ENCODE measurements at regions not wholly inside any gene's neighbourhood (a gene's known extent, or its start where the extent isn't known, plus 50 kb on each side); places are given as distances from the start of the nearest gene placed in this dataset.

DNA sequence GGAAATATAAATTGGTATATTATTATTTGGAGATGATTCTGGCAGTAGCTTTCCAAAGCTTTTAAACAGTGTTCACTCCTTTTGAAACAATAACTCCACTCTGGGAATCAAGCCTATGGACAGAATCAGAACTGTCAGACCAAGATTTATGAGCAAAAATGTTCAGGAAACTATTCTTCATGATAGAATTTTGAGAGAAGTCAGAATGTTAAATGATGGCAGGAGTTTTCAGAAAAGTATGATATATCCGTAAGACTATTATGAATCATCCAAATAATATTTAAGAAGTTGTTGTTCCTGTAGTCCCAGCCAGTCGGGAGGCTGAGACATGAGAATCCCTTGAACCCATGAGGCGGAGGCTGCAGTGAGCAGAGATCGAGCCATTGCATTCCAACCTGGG lies 50.5 kb upstream of the ADGRG2 start:
- Histone ChIP-seq H3K27me3 (ENCODE audit: control insufficient read depth in 2 of 2, insufficient read depth in 1 of 2, low read length in 1 of 2) (no peaks in the 10 kb centered on the region), H3K27ac (ENCODE audit: low read depth in 1 of 2, low read length in 1 of 2) (no peak overlapping the region), H3K4me1 (ENCODE audit: control insufficient read depth in 2 of 2, insufficient read depth in 2 of 2, low read length in 2 of 2) (no peaks in the 10 kb centered on the region), H3K9me3 (ENCODE audit: control insufficient read depth in 2 of 2, insufficient read depth in 1 of 2, low read length in 1 of 2) (no peaks in the 10 kb centered on the region), H3K4me3 (ENCODE audit: low read length in 2 of 2) (no peak overlapping the region), H3K36me3 (ENCODE audit: control insufficient read depth in 2 of 2, insufficient read depth in 2 of 2, low read length in 1 of 2) (no peaks in the 10 kb centered on the region)
- 88% methylated on average over 4 of the region's 4 CpGs for WGBS
- no peak for DNase-seq (ENCODE audit: low read depth in 6 of 9, low spot score in 9 of 9)

DNA sequence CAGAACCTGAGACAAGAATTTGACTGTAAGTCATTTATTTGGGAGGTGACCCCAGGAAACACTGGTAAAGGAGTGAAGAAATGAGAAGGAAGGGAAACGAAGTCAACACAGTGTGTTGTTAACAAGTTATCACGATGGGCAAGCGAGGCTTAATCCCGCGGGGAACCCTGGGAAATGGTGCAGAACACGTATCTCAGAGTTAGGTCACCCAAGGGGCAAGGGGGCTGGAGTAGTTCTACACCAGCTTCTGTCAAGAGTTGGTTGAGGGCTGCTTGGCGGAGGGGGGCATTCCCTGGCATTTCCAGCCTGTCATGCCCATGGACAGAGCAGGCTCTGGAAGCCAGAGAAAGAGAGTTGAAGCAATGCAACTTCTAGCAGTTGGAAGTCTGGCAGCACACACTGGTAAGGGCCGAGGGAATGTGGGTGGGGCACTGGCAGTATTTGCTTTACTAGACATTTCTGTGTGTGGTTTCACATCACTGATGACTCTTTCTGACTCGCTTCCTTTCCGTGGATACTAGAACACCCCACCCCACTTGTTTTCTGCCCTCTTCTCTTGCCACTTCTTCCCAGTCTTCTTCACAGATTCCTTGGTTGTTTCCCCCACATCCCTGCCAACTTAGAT lies 52.2 kb upstream of the ADGRG2 start:
- Histone ChIP-seq H3K4me1 (ENCODE audit: control insufficient read depth in 2 of 2, insufficient read depth in 2 of 2, low read length in 2 of 2) (no peaks in the 10 kb centered on the region), H3K36me3 (ENCODE audit: control insufficient read depth in 2 of 2, insufficient read depth in 2 of 2, low read length in 1 of 2) (no peaks in the 10 kb centered on the region), H3K9me3 (ENCODE audit: control insufficient read depth in 2 of 2, insufficient read depth in 1 of 2, low read length in 1 of 2) (no peaks in the 10 kb centered on the region), H3K4me3 (ENCODE audit: low read length in 2 of 2) (no peak overlapping the region), H3K27me3 (ENCODE audit: control insufficient read depth in 2 of 2, insufficient read depth in 1 of 2, low read length in 1 of 2) (no peaks in the 10 kb centered on the region), H3K27ac (ENCODE audit: low read depth in 1 of 2, low read length in 1 of 2) (no peak overlapping the region)
- WGBS = 88% methylated on average over 10 of the region's 10 CpGs
- no peak for DNase-seq (ENCODE audit: low read depth in 6 of 9, low spot score in 9 of 9)

DNA sequence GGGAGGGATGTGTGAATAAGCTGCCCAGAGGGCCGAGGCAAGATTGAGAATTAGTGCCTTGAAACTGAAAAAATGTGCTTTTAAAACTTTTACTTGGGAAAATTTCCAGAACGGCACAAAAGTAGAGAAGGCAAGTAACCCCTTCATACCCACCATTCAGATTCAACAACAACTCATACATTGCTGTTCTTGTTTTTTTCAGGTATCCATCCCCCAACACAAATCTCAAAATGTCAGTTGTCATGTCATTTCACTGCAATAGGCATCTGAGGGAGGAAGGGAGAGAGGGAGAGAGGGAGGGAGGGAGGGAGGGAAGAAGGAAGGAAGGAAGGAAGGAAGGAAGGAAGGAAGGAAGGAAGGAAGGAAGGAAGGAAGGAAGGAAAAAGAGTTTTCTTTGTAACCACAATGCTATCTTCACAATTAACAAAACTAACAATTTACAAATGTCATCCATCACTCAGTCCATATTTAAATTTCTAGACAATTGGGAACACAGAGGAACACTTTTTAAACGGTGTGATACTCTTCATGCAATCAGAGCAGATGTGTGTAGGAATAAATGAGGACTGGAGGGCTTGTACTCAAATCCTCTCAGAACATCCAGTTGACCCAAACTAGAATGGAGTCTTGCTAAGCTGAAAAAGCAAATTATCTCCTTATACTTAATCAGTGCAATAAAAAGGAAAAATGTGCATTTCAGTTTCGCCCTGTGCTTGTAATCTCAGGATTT lies 54.8 kb upstream of the ADGRG2 start:
- Histone ChIP-seq H3K27ac (ENCODE audit: low read depth in 1 of 2, low read length in 1 of 2) (no peak overlapping the region), H3K4me3 (ENCODE audit: low read length in 2 of 2) (no peak overlapping the region), H3K36me3 (ENCODE audit: control insufficient read depth in 2 of 2, insufficient read depth in 2 of 2, low read length in 1 of 2) (no peaks in the 10 kb centered on the region), H3K4me1 (ENCODE audit: control insufficient read depth in 2 of 2, insufficient read depth in 2 of 2, low read length in 2 of 2) (no peaks in the 10 kb centered on the region), H3K9me3 (ENCODE audit: control insufficient read depth in 2 of 2, insufficient read depth in 1 of 2, low read length in 1 of 2) (no peaks in the 10 kb centered on the region), H3K27me3 (ENCODE audit: control insufficient read depth in 2 of 2, insufficient read depth in 1 of 2, low read length in 1 of 2) (no peaks in the 10 kb centered on the region)
- DNase-seq (ENCODE audit: low read depth in 6 of 9, low spot score in 9 of 9) = no peak
- 61% methylated on average over 4 of the region's 4 CpGs for WGBS

GRCh38 chrX:19177721-19178120 lies 55.5 kb upstream of the ADGRG2 start:
- DNase-seq (ENCODE audit: low read depth in 6 of 9, low spot score in 9 of 9) = peak in 1 of 9 donors; percentile 23
- Histone ChIP-seq H3K36me3 (ENCODE audit: control insufficient read depth in 2 of 2, insufficient read depth in 2 of 2, low read length in 1 of 2) (no peaks in the 10 kb centered on the region), H3K4me3 (ENCODE audit: low read length in 2 of 2) (no peak overlapping the region), H3K27ac (ENCODE audit: low read depth in 1 of 2, low read length in 1 of 2) (no peak overlapping the region), H3K4me1 (ENCODE audit: control insufficient read depth in 2 of 2, insufficient read depth in 2 of 2, low read length in 2 of 2) (no peaks in the 10 kb centered on the region), H3K9me3 (ENCODE audit: control insufficient read depth in 2 of 2, insufficient read depth in 1 of 2, low read length in 1 of 2) (no peaks in the 10 kb centered on the region), H3K27me3 (ENCODE audit: control insufficient read depth in 2 of 2, insufficient read depth in 1 of 2, low read length in 1 of 2) (no peaks in the 10 kb centered on the region)
- 84% methylated on average over 6 of the region's 6 CpGs for WGBS

DNA sequence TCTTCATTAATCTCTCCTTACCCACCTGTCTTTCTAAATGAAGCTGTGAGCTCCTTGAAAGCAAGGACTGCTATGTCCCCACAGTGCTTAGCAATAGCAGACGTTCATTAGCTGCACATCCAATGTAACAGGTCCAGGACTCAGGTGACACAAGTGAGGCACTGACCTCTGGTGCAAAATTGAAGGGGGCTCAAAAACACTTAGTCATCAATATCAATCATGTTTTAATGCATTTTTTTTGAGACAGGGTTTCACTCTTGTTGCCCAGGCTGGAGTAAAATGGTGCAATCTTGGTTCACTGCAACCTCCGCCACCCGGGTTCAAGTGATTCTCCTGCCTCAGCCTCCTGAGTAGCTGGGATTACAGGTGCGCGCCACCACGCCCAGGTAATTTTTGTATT lies 56.1 kb upstream of the ADGRG2 start:
- Histone ChIP-seq H3K27ac (ENCODE audit: low read depth in 1 of 2, low read length in 1 of 2) (no peak overlapping the region), H3K4me3 (ENCODE audit: low read length in 2 of 2) (no peak overlapping the region), H3K27me3 (ENCODE audit: control insufficient read depth in 2 of 2, insufficient read depth in 1 of 2, low read length in 1 of 2) (no peaks in the 10 kb centered on the region), H3K36me3 (ENCODE audit: control insufficient read depth in 2 of 2, insufficient read depth in 2 of 2, low read length in 1 of 2) (no peaks in the 10 kb centered on the region), H3K9me3 (ENCODE audit: control insufficient read depth in 2 of 2, insufficient read depth in 1 of 2, low read length in 1 of 2) (no peaks in the 10 kb centered on the region), H3K4me1 (ENCODE audit: control insufficient read depth in 2 of 2, insufficient read depth in 2 of 2, low read length in 2 of 2) (no peaks in the 10 kb centered on the region)
- no peak for DNase-seq (ENCODE audit: low read depth in 6 of 9, low spot score in 9 of 9)
- WGBS = 92% methylated on average over 6 of the region's 6 CpGs

- Histone ChIP-seq H3K4me1 (ENCODE audit: control insufficient read depth in 2 of 2, insufficient read depth in 2 of 2, low read length in 2 of 2) (no peaks in the 10 kb centered on the region), H3K27me3 (ENCODE audit: control insufficient read depth in 2 of 2, insufficient read depth in 1 of 2, low read length in 1 of 2) (no peaks in the 10 kb centered on the region), H3K4me3 (ENCODE audit: low read length in 2 of 2) (no peak overlapping the region), H3K27ac (ENCODE audit: low read depth in 1 of 2, low read length in 1 of 2) (no peak overlapping the region), H3K36me3 (ENCODE audit: control insufficient read depth in 2 of 2, insufficient read depth in 2 of 2, low read length in 1 of 2) (no peaks in the 10 kb centered on the region), H3K9me3 (ENCODE audit: control insufficient read depth in 2 of 2, insufficient read depth in 1 of 2, low read length in 1 of 2) (no peaks in the 10 kb centered on the region)
- DNase-seq (ENCODE audit: low read depth in 6 of 9, low spot score in 9 of 9) = no peak
- WGBS = 89% methylated on average over 5 of the region's 5 CpGs
Measured at GRCh38 chrX:19179389-19179788, 57.1 kb upstream of the ADGRG2 start.

GRCh38 chrX:19181345-19181744 lies 59.1 kb upstream of the ADGRG2 start:
- no peaks in the 10 kb centered on the region for H3K36me3 ChIP-seq (ENCODE audit: control insufficient read depth in 2 of 2, insufficient read depth in 2 of 2, low read length in 1 of 2)
- WGBS = 84% methylated on average over 6 of the region's 6 CpGs
- H3K4me1 ChIP-seq (ENCODE audit: control insufficient read depth in 2 of 2, insufficient read depth in 2 of 2, low read length in 2 of 2) = no peaks in the 10 kb centered on the region
- DNase-seq (ENCODE audit: low read depth in 6 of 9, low spot score in 9 of 9) = no peak
- no peak overlapping the region for H3K4me3 ChIP-seq (ENCODE audit: low read length in 2 of 2)
- no peaks in the 10 kb centered on the region for H3K9me3 ChIP-seq (ENCODE audit: control insufficient read depth in 2 of 2, insufficient read depth in 1 of 2, low read length in 1 of 2)
- no peaks in the 10 kb centered on the region for H3K27me3 ChIP-seq (ENCODE audit: control insufficient read depth in 2 of 2, insufficient read depth in 1 of 2, low read length in 1 of 2)
- no peak overlapping the region for H3K27ac ChIP-seq (ENCODE audit: low read depth in 1 of 2, low read length in 1 of 2)

DNA sequence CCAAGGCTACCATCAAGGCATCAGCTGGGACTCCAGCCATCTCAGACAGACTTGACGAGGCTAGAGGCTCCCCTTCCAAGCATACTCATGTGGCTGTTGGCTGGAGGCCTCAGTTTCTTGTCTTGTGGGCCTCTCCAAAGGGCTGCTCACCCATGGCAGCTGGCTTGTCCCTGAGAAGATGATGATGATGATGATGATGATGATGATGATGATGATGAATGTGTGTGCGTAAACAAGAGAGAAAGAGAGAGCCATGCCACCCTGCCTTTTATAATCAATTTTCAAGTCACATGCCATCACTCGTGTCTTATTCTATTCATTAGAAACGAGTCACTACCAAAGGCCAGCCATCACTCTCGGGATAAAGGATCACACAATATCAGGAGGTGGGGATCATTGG lies 60.5 kb upstream of the ADGRG2 start:
- H3K4me1 ChIP-seq (ENCODE audit: control insufficient read depth in 2 of 2, insufficient read depth in 2 of 2, low read length in 2 of 2) = no peaks in the 10 kb centered on the region
- no peaks in the 10 kb centered on the region for H3K9me3 ChIP-seq (ENCODE audit: control insufficient read depth in 2 of 2, insufficient read depth in 1 of 2, low read length in 1 of 2)
- H3K27ac ChIP-seq (ENCODE audit: low read depth in 1 of 2, low read length in 1 of 2) = no peak overlapping the region
- H3K36me3 ChIP-seq (ENCODE audit: control insufficient read depth in 2 of 2, insufficient read depth in 2 of 2, low read length in 1 of 2) = no peaks in the 10 kb centered on the region
- no peaks in the 10 kb centered on the region for H3K27me3 ChIP-seq (ENCODE audit: control insufficient read depth in 2 of 2, insufficient read depth in 1 of 2, low read length in 1 of 2)
- 95% methylated on average over 5 of the region's 5 CpGs for WGBS
- no peak overlapping the region for H3K4me3 ChIP-seq (ENCODE audit: low read length in 2 of 2)
- no peak for DNase-seq (ENCODE audit: low read depth in 6 of 9, low spot score in 9 of 9)

GRCh38 chrX:19183761-19184477 lies 61.7 kb upstream of the ADGRG2 start:
- WGBS = 88% methylated on average over 11 of the region's 11 CpGs

More at GRCh38 chrX:19183761-19184477, 61.7 kb upstream of the ADGRG2 start:
- Histone ChIP-seq H3K4me1 (ENCODE audit: control insufficient read depth in 2 of 2, insufficient read depth in 2 of 2, low read length in 2 of 2) (no peaks in the 10 kb centered on the region), H3K36me3 (ENCODE audit: control insufficient read depth in 2 of 2, insufficient read depth in 2 of 2, low read length in 1 of 2) (no peaks in the 10 kb centered on the region), H3K4me3 (ENCODE audit: low read length in 2 of 2) (no peak overlapping the region), H3K27ac (ENCODE audit: low read depth in 1 of 2, low read length in 1 of 2) (no peak overlapping the region), H3K27me3 (ENCODE audit: control insufficient read depth in 2 of 2, insufficient read depth in 1 of 2, low read length in 1 of 2) (no peaks in the 10 kb centered on the region), H3K9me3 (ENCODE audit: control insufficient read depth in 2 of 2, insufficient read depth in 1 of 2, low read length in 1 of 2) (no peaks in the 10 kb centered on the region)
- DNase-seq (ENCODE audit: low read depth in 6 of 9, low spot score in 9 of 9) = no peak

Data from thymus (tissue), 11 donors.